K562 (cell line): ENCODE measurements at regions not wholly inside any gene's neighbourhood (a gene's known extent, or its start where the extent isn't known, plus 50 kb on each side); places are given as distances from the start of the nearest gene placed in this dataset.

Experiments used
- NRF1 ChIP-seq, 2 experiments: fragments of 450-650 bp; IDR thresholded peaks in 1 of 2; conservative IDR thresholded peaks in 1 of 2; 2 replicates each; pipeline ENCODE4 v1.6.1; 2014; ENCODE audit warnings: mild to moderate bottlenecking in 2 of 2
- PHF8 ChIP-seq: fragments of 200-600 bp; sonication (generic); IDR thresholded peaks from 2 replicates; pipeline ENCODE4 v1.6.1; 2012; ENCODE audit warnings: mixed run types, mild to moderate bottlenecking, inconsistent platforms, low read length, moderate library complexity, borderline replicate concordance
- POLR2A ChIP-seq: fragments of 450-650 bp; conservative IDR thresholded peaks from 2 replicates; pipeline ENCODE4 v1.6.1; 2016
- TF ChIP-seq, protein P1 (sequence below), 3 experiments: IDR thresholded peaks in 2 of 3; conservative IDR thresholded peaks in 1 of 3; 2 replicates each; pipeline ENCODE4 v1.5.1; 2011 to 2012; ENCODE audit warnings: low read length in 3 of 3, mild to moderate bottlenecking in 3 of 3, control low read depth in 2 of 3, improper control_type of control experiment in 1 of 3, inconsistent platforms in 1 of 3, low read depth in 1 of 3, mixed read lengths in 1 of 3, moderate library complexity in 1 of 3; ENCODE audit not compliant: insufficient read depth in 2 of 3

DNA sequence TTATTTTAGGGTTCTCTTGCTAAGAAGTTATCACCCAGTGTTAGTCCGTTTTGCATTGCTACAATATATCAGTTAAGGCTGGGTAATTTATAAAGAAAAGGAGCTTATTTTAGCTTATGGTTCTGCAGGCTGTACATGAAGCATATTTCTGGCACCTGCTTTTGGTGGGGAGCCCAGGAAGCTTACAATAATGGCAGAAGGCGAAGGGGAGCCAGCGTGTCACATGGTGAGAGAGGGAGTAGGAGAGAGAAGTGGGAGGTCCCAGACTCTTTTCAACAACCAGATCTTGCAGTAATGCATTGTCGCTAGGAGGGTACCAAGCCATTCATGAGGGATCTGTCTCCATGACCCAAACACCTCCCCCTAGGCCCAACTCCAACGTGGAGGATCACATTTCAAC, 688.8 kb upstream of the PIK3C3 start:
- no peak for TF ChIP-seq PHF8
- no peak for TF ChIP-seq POLR2A
- TF ChIP-seq, protein P1, sequence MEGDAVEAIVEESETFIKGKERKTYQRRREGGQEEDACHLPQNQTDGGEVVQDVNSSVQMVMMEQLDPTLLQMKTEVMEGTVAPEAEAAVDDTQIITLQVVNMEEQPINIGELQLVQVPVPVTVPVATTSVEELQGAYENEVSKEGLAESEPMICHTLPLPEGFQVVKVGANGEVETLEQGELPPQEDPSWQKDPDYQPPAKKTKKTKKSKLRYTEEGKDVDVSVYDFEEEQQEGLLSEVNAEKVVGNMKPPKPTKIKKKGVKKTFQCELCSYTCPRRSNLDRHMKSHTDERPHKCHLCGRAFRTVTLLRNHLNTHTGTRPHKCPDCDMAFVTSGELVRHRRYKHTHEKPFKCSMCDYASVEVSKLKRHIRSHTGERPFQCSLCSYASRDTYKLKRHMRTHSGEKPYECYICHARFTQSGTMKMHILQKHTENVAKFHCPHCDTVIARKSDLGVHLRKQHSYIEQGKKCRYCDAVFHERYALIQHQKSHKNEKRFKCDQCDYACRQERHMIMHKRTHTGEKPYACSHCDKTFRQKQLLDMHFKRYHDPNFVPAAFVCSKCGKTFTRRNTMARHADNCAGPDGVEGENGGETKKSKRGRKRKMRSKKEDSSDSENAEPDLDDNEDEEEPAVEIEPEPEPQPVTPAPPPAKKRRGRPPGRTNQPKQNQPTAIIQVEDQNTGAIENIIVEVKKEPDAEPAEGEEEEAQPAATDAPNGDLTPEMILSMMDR (IDR thresholded peaks at IDR 0.05 in 2 of 3, conservative IDR thresholded peaks at IDR 0.05 in 1 of 3; ENCODE audit: insufficient read depth in 2 of 3, low read depth in 1 of 3, low read length in 3 of 3) = no peak
- no peak for TF ChIP-seq NRF1 (conservative IDR thresholded peaks at IDR 0.05 in 1 of 2, IDR thresholded peaks at IDR 0.05 in 1 of 2)
